H1 (cell line): ENCODE measurements at regions not wholly inside any gene's neighbourhood (a gene's known extent, or its start where the extent isn't known, plus 50 kb on each side); places are given as distances from the start of the nearest gene placed in this dataset.

Source experiments
- CTCF ChIA-PET: fragments of 300-600 bp; sonication (Branson Sonifier 250); formaldehyde crosslinking; loops from one replicate; lab custom pipeline; 2021; ENCODE audit not compliant: partially characterized antibody; lab: Charles Lee
- POLR2A ChIA-PET: fragments of 300-600 bp; sonication (Branson Sonifier 250); formaldehyde crosslinking; loops from one replicate; lab custom pipeline; 2021; ENCODE audit warnings: inconsistent platforms; ENCODE audit not compliant: partially characterized antibody; lab: Charles Lee
- DNase-seq, 2 experiments: peaks; one replicate each; pipeline versions ENCODE4 v3.0.0 to v3.0.0-alpha.2; 2010 to 2022; ENCODE audit warnings: low spot score in 2 of 2, low read depth in 1 of 2, mixed read lengths in 1 of 2
- FAIRE-seq: peaks from 2 replicates; lab custom pipeline; 2011; peaks lifted over from hg19 to GRCh38; lab: Jason Lieb, UNC
- H2AFZ ChIP-seq: 2 replicates; pipeline ENCODE4 v1.8.1; 2012; ENCODE audit warnings: low read length, inconsistent platforms
- H2AK5ac ChIP-seq: 2 replicates; pipeline ENCODE4 v1.6.1; 2013; ENCODE audit warnings: low read depth, low read length
- H2BK120ac ChIP-seq: replicated peaks from 2 replicates; pipeline ENCODE3; 2013; ENCODE audit warnings: low read depth, low read length, inconsistent platforms
- H2BK12ac ChIP-seq: 2 replicates; pipeline ENCODE4 v1.6.1; 2013; ENCODE audit warnings: low read depth, low read length
- H2BK15ac ChIP-seq: 2 replicates; pipeline ENCODE4 v1.6.1; 2013; ENCODE audit warnings: low read length
- H2BK20ac ChIP-seq: 2 replicates; pipeline ENCODE4 v1.6.1; 2013; ENCODE audit warnings: low read length
- H2BK5ac ChIP-seq: 2 replicates; pipeline ENCODE4 v1.6.1; 2013; ENCODE audit warnings: low read depth, low read length
- H3K14ac ChIP-seq: 2 replicates; pipeline ENCODE4 v1.6.1; 2013; ENCODE audit warnings: inconsistent platforms; ENCODE audit not compliant: insufficient read length
- H3K18ac ChIP-seq: 2 replicates; pipeline ENCODE4 v1.6.1; 2013; ENCODE audit warnings: low read length; ENCODE audit errors: extremely low read depth
- H3K23ac ChIP-seq: 2 replicates; pipeline ENCODE4 v1.6.1; 2013; ENCODE audit warnings: inconsistent platforms; ENCODE audit not compliant: insufficient read length
- H3K23me2 ChIP-seq: 2 replicates; pipeline ENCODE4 v1.6.1; 2013; ENCODE audit warnings: low read depth, low read length
- H3K27ac ChIP-seq: 2 replicates; pipeline ENCODE4 v1.6.1; 2011; ENCODE audit warnings: low read depth, low read length, inconsistent platforms
- H3K27me3 ChIP-seq, 4 experiments: replicated peaks in 1 of 4; 1 replicate in 1 of 4; 2 replicates in 3 of 4; pipeline versions ENCODE4 v1.6.1 to v1.8.1; 2011 to 2013; ENCODE audit warnings: low read length in 3 of 4, mild to moderate bottlenecking in 3 of 4, inconsistent platforms in 2 of 4, mixed read lengths in 2 of 4, moderate library complexity in 1 of 4; ENCODE audit not compliant: control insufficient read depth in 3 of 4, insufficient read depth in 3 of 4; ENCODE audit errors: extremely low read depth in 1 of 4
- H3K36me3 ChIP-seq, 4 experiments: 2 replicates each; pipeline versions ENCODE4 v1.6.1 to v1.8.1; 2011 to 2013; ENCODE audit warnings: mild to moderate bottlenecking in 4 of 4, low read length in 3 of 4, moderate library complexity in 2 of 4, control low read depth in 1 of 4, inconsistent platforms in 1 of 4; ENCODE audit not compliant: insufficient read depth in 4 of 4, control insufficient read depth in 2 of 4
- H3K4ac ChIP-seq: replicated peaks from 2 replicates; pipeline ENCODE3; 2013; ENCODE audit warnings: low read length, low read depth, mixed read lengths, inconsistent platforms; ENCODE audit not compliant: insufficient read length
- H3K4me1 ChIP-seq, 4 experiments: replicated peaks in 1 of 4; 1 replicate in 1 of 4; 2 replicates in 3 of 4; pipeline versions ENCODE4 v1.6.1 to v1.8.1; 2011 to 2013; ENCODE audit warnings: low read length in 3 of 4, inconsistent platforms in 2 of 4, mixed read lengths in 1 of 4; ENCODE audit not compliant: insufficient read depth in 4 of 4, control insufficient read depth in 3 of 4
- H3K4me2 ChIP-seq, 2 experiments: 2 replicates each; pipeline versions ENCODE4 v1.6.1 to v1.8.1; 2011 to 2013; ENCODE audit warnings: low read depth in 2 of 2, low read length in 2 of 2, control low read depth in 1 of 2, inconsistent platforms in 1 of 2, mild to moderate bottlenecking in 1 of 2; ENCODE audit not compliant: insufficient read depth in 1 of 2
- H3K4me3 ChIP-seq, 4 experiments: fragments of 200-600, 300-600 bp in 1 of 4; sonication (generic), shearing (Covaris generic), sonication (Bioruptor Twin) in 1 of 4; 2 replicates each; pipeline versions ENCODE4 v1.5.1 to v1.8.1; 2011 to 2016; ENCODE audit warnings: low read length in 4 of 4, low read depth in 3 of 4, control low read depth in 2 of 4, inconsistent platforms in 2 of 4, mild to moderate bottlenecking in 2 of 4, mixed read lengths in 1 of 4, moderate library complexity in 1 of 4; ENCODE audit not compliant: insufficient read depth in 2 of 4; ENCODE audit errors: extremely low read depth in 1 of 4
- H3K56ac ChIP-seq: replicated peaks from 2 replicates; pipeline ENCODE3; 2013; ENCODE audit warnings: low read depth, mild to moderate bottlenecking, mixed read lengths, low read length, inconsistent platforms; ENCODE audit not compliant: insufficient read length
- H3K79me1 ChIP-seq: 2 replicates; pipeline ENCODE4 v1.6.1; 2013; ENCODE audit warnings: low read depth, low read length, control low read depth
- H3K79me2 ChIP-seq, 2 experiments: 2 replicates each; pipeline versions ENCODE4 v1.6.1 to v1.8.1; 2012 to 2013; ENCODE audit warnings: low read length in 2 of 2, mild to moderate bottlenecking in 2 of 2, inconsistent platforms in 1 of 2; ENCODE audit not compliant: insufficient read depth in 2 of 2, control insufficient read depth in 1 of 2
- H3K9ac ChIP-seq, 4 experiments: replicated peaks in 1 of 4; 1 replicate in 1 of 4; 2 replicates in 3 of 4; pipeline versions ENCODE4 v1.6.1 to v1.8.1; 2011 to 2013; ENCODE audit warnings: low read depth in 3 of 4, low read length in 3 of 4, control low read depth in 2 of 4, mild to moderate bottlenecking in 2 of 4, moderate library complexity in 2 of 4, inconsistent platforms in 1 of 4; ENCODE audit errors: extremely low read depth in 1 of 4
- H3K9me3 ChIP-seq, 2 experiments: 2 replicates each; pipeline versions ENCODE4 v1.6.1 to v1.8.1; 2012 to 2013; ENCODE audit warnings: mild to moderate bottlenecking in 2 of 2, moderate library complexity in 2 of 2, control low read depth in 1 of 2, inconsistent platforms in 1 of 2, low read depth in 1 of 2, low read length in 1 of 2, mixed read lengths in 1 of 2; ENCODE audit not compliant: insufficient read depth in 2 of 2
- H4K20me1 ChIP-seq, 2 experiments: replicated peaks in 1 of 2; 2 replicates each; pipeline versions ENCODE3 to v1.8.1; 2011 to 2013; ENCODE audit warnings: inconsistent platforms in 2 of 2, low read length in 2 of 2, mild to moderate bottlenecking in 1 of 2; ENCODE audit not compliant: insufficient read depth in 2 of 2, control insufficient read depth in 1 of 2
- H4K5ac ChIP-seq: 2 replicates; pipeline ENCODE4 v1.6.1; 2013; ENCODE audit warnings: low read length, low read depth, mixed read lengths, inconsistent platforms; ENCODE audit not compliant: insufficient read length
- H4K8ac ChIP-seq: 2 replicates; pipeline ENCODE4 v1.8.0; 2013; ENCODE audit warnings: mild to moderate bottlenecking, moderate library complexity, low read length, inconsistent platforms; ENCODE audit not compliant: insufficient read depth; ENCODE audit errors: extremely low read depth
- H4K91ac ChIP-seq: replicated peaks from 2 replicates; pipeline ENCODE3; 2013; ENCODE audit warnings: low read length, mixed read lengths, inconsistent platforms; ENCODE audit not compliant: insufficient read length
- BACH1 ChIP-seq: IDR thresholded peaks from 2 replicates; pipeline ENCODE4 v1.6.1; 2012; ENCODE audit warnings: low read length, improper control_type of control experiment
- SRF ChIP-seq: IDR thresholded peaks from 2 replicates; pipeline ENCODE4 v1.6.1; 2011; ENCODE audit warnings: mild to moderate bottlenecking, low read depth, low read length, moderate library complexity
- TAF7 ChIP-seq: optimal IDR thresholded peaks from 2 replicates; pipeline ENCODE3; 2011; ENCODE audit warnings: low read depth, mild to moderate bottlenecking, inconsistent platforms, low read length, moderate library complexity, borderline replicate concordance
- WGBS, 2 experiments: shearing (Covaris generic) in 1 of 2; methylation state at CpG; one replicate each; pipeline versions ENCODE4 v1.1.6 to v1.1.7; 2013 to 2015; ENCODE audit warnings: low lambda C conversion rate in 2 of 2, mixed read lengths in 2 of 2, inconsistent platforms in 1 of 2, low coverage in 1 of 2, missing lambda C conversion rate in 1 of 2; ENCODE audit not compliant: insufficient replicate concordance in 2 of 2, insufficient coverage in 1 of 2, insufficient read length in 1 of 2; ENCODE audit errors: extremely low coverage in 1 of 2, missing lambda C conversion rate in 1 of 2; 5-methylcytosine and 5-hydroxymethylcytosine counted together

DNA sequence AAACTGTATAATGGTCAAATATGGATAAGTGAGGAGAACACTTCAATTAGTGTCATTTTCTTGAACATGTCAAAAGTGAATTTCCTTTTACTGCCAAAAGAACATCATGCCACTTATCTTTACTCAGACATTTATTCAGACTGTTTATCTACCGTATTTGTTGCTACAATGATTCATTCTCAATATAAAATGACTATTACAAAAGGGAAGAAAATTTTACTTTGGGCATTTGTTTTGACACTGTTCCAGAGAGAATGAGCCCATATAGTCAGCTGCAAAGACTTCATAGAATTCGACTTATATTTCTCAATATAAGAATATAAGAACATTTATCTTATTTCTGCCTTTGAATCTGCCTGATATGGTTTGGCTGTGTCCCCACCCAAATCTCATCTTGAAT is 1699.1 kb downstream of the BRINP3 start:
- no peak overlapping the region for H3K18ac ChIP-seq
- CTCF ChIA-PET: no interaction called here
- H2BK15ac ChIP-seq: no peak overlapping the region
- 48% methylated on average over 2 of the region's 2 CpGs; no CpG with 5 or more reads in 1 of the 2 experiments for WGBS, 2 experiments
- H4K20me1 ChIP-seq: no peaks in the 10 kb centered on the region
- no peak overlapping the region for H2BK12ac ChIP-seq
- no peaks in the 10 kb centered on the region for H3K4me1 ChIP-seq
- H3K79me1 ChIP-seq: no peaks in the 10 kb centered on the region
- no peak overlapping the region for H3K23ac ChIP-seq
- H3K9me3 ChIP-seq: peaks cover 6% of the 10 kb centered on the region in 2 experiments; a peak in 2 of 4 replicates
- H2AK5ac ChIP-seq: no peak overlapping the region
- no peak overlapping the region for H3K56ac ChIP-seq
- H4K91ac ChIP-seq: no peak overlapping the region
- H3K9ac ChIP-seq: no peak overlapping the region
- H3K79me2 ChIP-seq: no peaks in the 10 kb centered on the region
- H3K27me3 ChIP-seq: no peaks in the 10 kb centered on the region
- POLR2A ChIA-PET: no interaction called here
- H3K4me3 ChIP-seq: no peak overlapping the region
- TF ChIP-seq BACH1 (no peak), SRF (no peak), TAF7 (no peak)
- H3K4ac ChIP-seq: no peak overlapping the region
- no peak overlapping the region for H2AFZ ChIP-seq
- H4K5ac ChIP-seq: no peak overlapping the region
- H3K14ac ChIP-seq: no peak overlapping the region
- H4K8ac ChIP-seq: no peak overlapping the region
- no peaks in the 10 kb centered on the region for H3K23me2 ChIP-seq
- DNase-seq (no peak), FAIRE-seq (no peak)
- H2BK120ac ChIP-seq: no peak overlapping the region
- no peak overlapping the region for H2BK5ac ChIP-seq
- no peak overlapping the region for H3K4me2 ChIP-seq
- no peak overlapping the region for H2BK20ac ChIP-seq
- H3K36me3 ChIP-seq: peaks cover 0 to 2% (median 0%) of the 10 kb centered on the region in 4 experiments; a peak in 1 of 8 replicates
- H3K27ac ChIP-seq: no peak overlapping the region
